Mesenchymal stem cell (in vitro differentiated cells and primary cell): ENCODE measurements at regions not wholly inside any gene's neighbourhood (a gene's known extent, or its start where the extent isn't known, plus 50 kb on each side); places are given as distances from the start of the nearest gene placed in this dataset.
A peak's percentile ranks its signal among the peaks of the same experiment; 100 is the strongest.

Source experiments
- DNase-seq: peaks from one replicate; pipeline ENCODE4 v3.0.0-alpha.2; 2013
- H2AFZ ChIP-seq: one replicate; pipeline ENCODE4 v1.6.1; 2013; ENCODE audit warnings: low read depth, mild to moderate bottlenecking, control low read depth, inconsistent platforms, low read length, moderate library complexity
- H2AK5ac ChIP-seq: 2 replicates; pipeline ENCODE4 v1.6.1; 2013; ENCODE audit warnings: low read length, moderate library complexity, mild to moderate bottlenecking, inconsistent platforms; ENCODE audit not compliant: severe bottlenecking
- H2BK120ac ChIP-seq: one replicate; pipeline ENCODE4 v1.6.1; 2013; ENCODE audit warnings: low read depth, mild to moderate bottlenecking, inconsistent platforms, low read length, moderate library complexity
- H2BK12ac ChIP-seq, 2 experiments: one replicate each; pipeline ENCODE4 v1.6.1; 2013; ENCODE audit warnings: inconsistent platforms in 2 of 2, low read length in 2 of 2, mild to moderate bottlenecking in 2 of 2, moderate library complexity in 2 of 2, control low read depth in 1 of 2
- H2BK15ac ChIP-seq: one replicate; pipeline ENCODE4 v1.6.1; 2013; ENCODE audit warnings: mild to moderate bottlenecking, low read depth, inconsistent platforms; ENCODE audit not compliant: poor library complexity, severe bottlenecking
- H2BK5ac ChIP-seq: 2 replicates; pipeline ENCODE4 v1.6.1; 2013; ENCODE audit warnings: low read depth, mild to moderate bottlenecking, low read length, control low read depth, inconsistent platforms; ENCODE audit not compliant: poor library complexity, severe bottlenecking
- H3K14ac ChIP-seq, 2 experiments: one replicate each; pipeline ENCODE4 v1.6.1; 2013; ENCODE audit warnings: inconsistent platforms in 2 of 2, low read length in 2 of 2, control low read depth in 1 of 2, mild to moderate bottlenecking in 1 of 2, moderate library complexity in 1 of 2
- H3K18ac ChIP-seq, 2 experiments: one replicate each; pipeline ENCODE4 v1.6.1; 2013; ENCODE audit warnings: inconsistent platforms in 2 of 2, low read length in 2 of 2, control low read depth in 1 of 2, low read depth in 1 of 2, mild to moderate bottlenecking in 1 of 2
- H3K23ac ChIP-seq, 2 experiments: one replicate each; pipeline ENCODE4 v1.6.1; 2013; ENCODE audit warnings: inconsistent platforms in 2 of 2, low read length in 2 of 2, mild to moderate bottlenecking in 2 of 2, moderate library complexity in 2 of 2, control low read depth in 1 of 2
- H3K27ac ChIP-seq: 2 replicates; pipeline ENCODE4 v1.5.1; 2013; ENCODE audit warnings: mild to moderate bottlenecking, moderate library complexity, low read length, control low read depth, inconsistent platforms; ENCODE audit not compliant: poor library complexity, severe bottlenecking
- H3K27me3 ChIP-seq, 2 experiments: 2 replicates each; pipeline versions ENCODE4 v1.6.1 to v1.7.0; 2013; ENCODE audit warnings: low read length in 2 of 2, mild to moderate bottlenecking in 2 of 2, moderate library complexity in 2 of 2, control low read depth in 1 of 2, inconsistent platforms in 1 of 2; ENCODE audit not compliant: control insufficient read depth in 1 of 2, insufficient read depth in 1 of 2
- H3K36me3 ChIP-seq, 2 experiments: 2 replicates each; pipeline versions ENCODE4 v1.6.1 to v1.7.0; 2013; ENCODE audit warnings: low read length in 2 of 2, control low read depth in 1 of 2, inconsistent platforms in 1 of 2, low read depth in 1 of 2, mild to moderate bottlenecking in 1 of 2; ENCODE audit not compliant: insufficient read depth in 2 of 2, control insufficient read depth in 1 of 2
- H3K4ac ChIP-seq, 2 experiments: one replicate each; pipeline ENCODE4 v1.6.1; 2013; ENCODE audit warnings: inconsistent platforms in 2 of 2, low read length in 2 of 2, mild to moderate bottlenecking in 2 of 2, moderate library complexity in 2 of 2, control low read depth in 1 of 2, low read depth in 1 of 2
- H3K4me1 ChIP-seq: 2 replicates; pipeline ENCODE4 v1.6.1; 2013; ENCODE audit warnings: low read depth, low read length, control low read depth; ENCODE audit not compliant: control insufficient read depth, insufficient read depth
- H3K4me2 ChIP-seq: 2 replicates; pipeline ENCODE4 v1.6.1; 2013; ENCODE audit warnings: low read length, mild to moderate bottlenecking, inconsistent platforms; ENCODE audit not compliant: poor library complexity, severe bottlenecking
- H3K4me3 ChIP-seq, 2 experiments: 2 replicates each; pipeline versions ENCODE4 v1.5.1 to v1.7.0; 2013; ENCODE audit warnings: low read length in 2 of 2, mild to moderate bottlenecking in 2 of 2, control low read depth in 1 of 2, low read depth in 1 of 2; ENCODE audit not compliant: insufficient read depth in 1 of 2
- H3K79me1 ChIP-seq: replicated peaks from 2 replicates; pipeline ENCODE4 v1.6.1; 2013; ENCODE audit warnings: mild to moderate bottlenecking, control low read depth, low read length, inconsistent platforms; ENCODE audit not compliant: poor library complexity, severe bottlenecking
- H3K9ac ChIP-seq: 2 replicates; pipeline ENCODE4 v1.7.0; 2013; ENCODE audit warnings: mild to moderate bottlenecking, low read length, moderate library complexity
- H3K9me3 ChIP-seq: 2 replicates; pipeline ENCODE4 v1.7.0; 2013; ENCODE audit warnings: mild to moderate bottlenecking, low read length; ENCODE audit not compliant: control insufficient read depth
- H4K8ac ChIP-seq: one replicate; pipeline ENCODE4 v1.6.1; 2013; ENCODE audit warnings: inconsistent platforms, mild to moderate bottlenecking, low read length, moderate library complexity
- H4K91ac ChIP-seq: one replicate; pipeline ENCODE4 v1.6.1; 2013; ENCODE audit warnings: mild to moderate bottlenecking, low read length, inconsistent platforms
- WGBS: methylation state at CpG from one replicate; pipeline ENCODE4 v1.1.7; 2013; ENCODE audit warnings: mixed read lengths; 5-methylcytosine and 5-hydroxymethylcytosine counted together

GRCh38 chr18:68330658-68331057 is 384.2 kb downstream of the TMX3 start:
- Histone ChIP-seq H3K4me2 (no peak overlapping the region), H4K8ac (no peak overlapping the region), H2BK15ac (no peak overlapping the region), H3K9me3 (no peaks in the 10 kb centered on the region), H3K27ac (no peak overlapping the region), H3K36me3 (no peaks in the 10 kb centered on the region), H3K4me1 (no peaks in the 10 kb centered on the region), H3K9ac (no peak overlapping the region), H2AK5ac (no peak overlapping the region), H3K18ac (no peak overlapping the region), H4K91ac (no peak overlapping the region), H2BK5ac (no peak overlapping the region), H3K79me1 (no peaks in the 10 kb centered on the region), H3K14ac (no peak overlapping the region), H3K4ac (no peak overlapping the region), H2BK120ac (no peak overlapping the region), H3K4me3 (no peak overlapping the region), H3K23ac (no peak overlapping the region), H3K27me3 (no peaks in the 10 kb centered on the region), H2BK12ac (no peak overlapping the region), H2AFZ (no peak overlapping the region)
- DNase-seq, result no peak

- no peak overlapping the region for H3K4me3 ChIP-seq
- H3K18ac ChIP-seq, result no peak overlapping the region
- H3K27ac ChIP-seq, result no peak overlapping the region
Observed at GRCh38 chr18:68323921-68324320, 391.0 kb downstream of the TMX3 start.

GRCh38 chr18:68316636-68317035 is 398.3 kb downstream of the TMX3 start:
- Histone ChIP-seq H2BK15ac (no peak overlapping the region), H2AK5ac (no peak overlapping the region), H3K4me2 (no peak overlapping the region), H3K27ac (no peak overlapping the region), H4K8ac (no peak overlapping the region), H3K27me3 (no peaks in the 10 kb centered on the region), H2BK5ac (no peak overlapping the region), H3K4me3 (peak overlapping the region in 1 of 2 experiments; percentile 78), H2BK12ac (no peak overlapping the region), H4K91ac (no peak overlapping the region), H2BK120ac (no peak overlapping the region), H3K79me1 (no peaks in the 10 kb centered on the region), H3K14ac (no peak overlapping the region), H3K23ac (no peak overlapping the region), H3K9ac (peak overlapping the region; percentile 87), H3K18ac (no peak overlapping the region), H3K4ac (no peak overlapping the region), H3K36me3 (no peaks in the 10 kb centered on the region), H3K9me3 (no peaks in the 10 kb centered on the region), H2AFZ (no peak overlapping the region), H3K4me1 (no peaks in the 10 kb centered on the region)
- peak; percentile 17 for DNase-seq
- 67% methylated on average over 2 of the region's 3 CpGs for WGBS

More at GRCh38 chr18:68323921-68324320, 391.0 kb downstream of the TMX3 start:
- Histone ChIP-seq H3K23ac (no peak overlapping the region), H2BK12ac (no peak overlapping the region), H2AFZ (no peak overlapping the region), H3K27me3 (no peaks in the 10 kb centered on the region), H3K9me3 (no peaks in the 10 kb centered on the region), H3K4me1 (no peaks in the 10 kb centered on the region), H4K8ac (no peak overlapping the region), H2BK120ac (no peak overlapping the region), H3K4me2 (no peak overlapping the region), H2AK5ac (no peak overlapping the region), H3K4ac (no peak overlapping the region), H2BK15ac (no peak overlapping the region), H2BK5ac (no peak overlapping the region), H3K14ac (no peak overlapping the region), H3K9ac (no peak overlapping the region), H4K91ac (no peak overlapping the region), H3K79me1 (no peaks in the 10 kb centered on the region), H3K36me3 (no peaks in the 10 kb centered on the region)
- no peak for DNase-seq

GRCh38 chr18:68314403-68314802 is 400.5 kb downstream of the TMX3 start:
- Histone ChIP-seq H2AFZ (no peak overlapping the region), H3K4ac (no peak overlapping the region), H4K91ac (no peak overlapping the region), H3K4me2 (no peak overlapping the region), H3K9ac (no peak overlapping the region), H2BK5ac (no peak overlapping the region), H2BK12ac (no peak overlapping the region), H3K27me3 (no peaks in the 10 kb centered on the region), H3K79me1 (no peaks in the 10 kb centered on the region), H3K18ac (no peak overlapping the region), H3K9me3 (no peaks in the 10 kb centered on the region), H2AK5ac (no peak overlapping the region), H3K27ac (no peak overlapping the region), H3K4me1 (no peaks in the 10 kb centered on the region), H2BK15ac (no peak overlapping the region), H2BK120ac (no peak overlapping the region), H3K4me3 (no peak overlapping the region), H3K23ac (no peak overlapping the region), H3K14ac (no peak overlapping the region), H3K36me3 (no peaks in the 10 kb centered on the region), H4K8ac (no peak overlapping the region)
- WGBS, result 61% methylated on average over 2 of the region's 4 CpGs
- no peak for DNase-seq
